HG02981 (cell line): ENCODE measurements at regions not wholly inside any gene's neighbourhood (a gene's known extent, or its start where the extent isn't known, plus 50 kb on each side); places are given as distances from the start of the nearest gene placed in this dataset.

Experiments
- ATAC-seq: cut with Tn5 transposase; IDR thresholded peaks from one replicate; pipeline ENCODE4 v1.9.1; 2021; ENCODE audit warnings: mild to moderate bottlenecking, moderate library complexity; ENCODE audit not compliant: unreplicated experiment

- ATAC-seq, result no peak
These were observed 1368.4 kb upstream of the ADGRL3 start for GRCh38 chr4:59831746-59832145.

DNA sequence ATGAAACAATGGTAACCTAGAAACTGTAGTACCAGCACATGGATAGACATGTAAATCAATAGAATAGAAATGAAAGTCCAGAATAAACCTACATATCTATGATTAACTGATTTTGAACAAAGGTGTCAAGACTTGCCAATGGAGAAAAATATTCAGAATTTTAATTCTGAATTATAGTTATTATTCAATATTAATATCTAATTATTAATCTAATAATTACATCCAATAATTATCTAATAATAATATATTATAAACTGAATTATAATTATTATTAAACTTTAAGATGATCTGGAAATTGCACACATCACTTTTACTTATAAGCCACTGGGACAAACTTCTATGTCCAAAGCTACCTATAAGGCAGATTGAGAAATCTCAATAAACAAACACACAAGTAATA lies 1365.2 kb upstream of the ADGRL3 start:
- ATAC-seq, result no peak

DNA sequence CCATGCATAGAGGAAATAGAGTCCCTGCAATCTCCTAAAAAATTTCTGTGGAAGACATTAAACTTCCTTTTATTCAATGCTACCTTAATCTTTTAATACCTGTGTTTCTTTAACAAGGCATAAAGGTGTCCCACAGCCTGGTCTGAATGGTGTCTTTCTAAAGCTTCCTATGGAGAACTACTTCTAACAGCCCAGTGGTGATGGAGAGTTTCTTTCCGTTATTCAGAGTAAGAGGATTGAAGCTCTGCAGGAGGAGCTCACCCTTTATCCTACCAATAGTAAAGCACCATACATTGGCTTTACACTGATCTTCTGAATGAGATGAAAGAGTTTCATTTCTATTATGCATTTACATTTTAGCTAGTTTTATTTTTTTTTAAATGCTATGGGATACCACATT lies 1362.4 kb upstream of the ADGRL3 start:
- ATAC-seq, result no peak

- ATAC-seq, result no peak
These were observed 1361.9 kb upstream of the ADGRL3 start for GRCh38 chr4:59838236-59838635.

- ATAC-seq, result no peak
These were observed 1358.4 kb upstream of the ADGRL3 start for GRCh38 chr4:59841698-59842097.

DNA sequence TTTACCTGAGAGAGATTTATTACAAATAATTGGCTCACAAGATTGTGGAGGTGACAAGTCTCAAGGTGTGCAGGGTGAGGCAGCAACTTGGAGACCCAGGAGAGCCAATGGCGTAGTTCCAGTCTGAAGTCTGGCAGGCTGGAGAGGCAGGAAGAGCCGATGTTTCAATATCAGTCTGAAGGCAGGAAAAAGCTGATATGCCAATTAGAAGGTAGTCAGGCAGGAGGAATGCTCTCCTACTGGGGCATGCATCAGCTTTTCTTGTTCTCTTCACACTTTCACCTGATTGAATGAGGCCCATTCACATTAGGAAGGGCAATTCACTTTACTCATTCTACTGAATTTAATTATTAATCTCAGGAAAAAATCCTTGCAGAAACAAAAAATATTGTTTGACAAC lies 1351.7 kb upstream of the ADGRL3 start:
- ATAC-seq, result no peak

GRCh38 chr4:59855630-59856352 lies 1344.3 kb upstream of the ADGRL3 start:
- no peak for ATAC-seq

DNA sequence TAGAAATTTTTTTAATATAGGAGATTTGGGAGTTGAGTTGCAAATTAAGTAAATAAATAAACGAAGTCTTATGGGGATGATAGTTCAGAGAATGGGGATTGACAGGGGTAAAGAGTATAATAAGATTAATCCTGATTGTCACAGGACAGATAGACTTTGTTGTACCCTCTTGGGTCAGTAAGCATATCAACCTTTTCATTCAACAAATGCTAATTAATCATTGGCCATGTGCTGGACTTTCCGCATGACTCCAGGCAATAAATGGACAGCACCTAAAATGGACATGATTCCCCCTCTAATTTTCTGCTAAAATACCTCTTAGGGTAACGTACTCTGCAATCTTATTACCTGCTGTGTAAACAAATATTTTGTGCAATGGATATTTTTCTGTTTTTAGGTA lies 1331.1 kb upstream of the ADGRL3 start:
- ATAC-seq, result no peak

- no peak for ATAC-seq
These were observed 1330.6 kb upstream of the ADGRL3 start for GRCh38 chr4:59869559-59869958.

GRCh38 chr4:59881632-59882031 lies 1318.5 kb upstream of the ADGRL3 start:
- no peak for ATAC-seq

DNA sequence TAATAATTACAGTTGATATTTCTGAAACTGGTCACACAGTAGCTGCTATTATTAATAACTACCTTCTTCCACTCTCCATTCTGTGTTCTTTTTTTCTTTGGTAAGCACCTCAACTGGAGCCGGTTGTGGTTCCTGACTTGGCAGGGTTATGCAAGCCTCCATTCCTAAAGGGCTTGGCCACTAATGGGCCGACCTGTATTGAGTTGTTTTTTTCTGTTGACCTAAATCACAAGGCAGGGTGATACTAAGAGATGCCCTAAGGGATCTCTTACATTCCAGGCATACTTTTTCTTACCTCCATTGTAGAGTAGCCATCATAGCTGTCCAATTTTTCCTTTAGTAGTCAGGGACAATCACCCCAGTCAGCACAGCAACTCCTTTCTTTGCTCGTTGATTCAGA lies 1295.8 kb upstream of the ADGRL3 start:
- no peak for ATAC-seq

- no peak for ATAC-seq
These were observed 1279.7 kb upstream of the ADGRL3 start for GRCh38 chr4:59920416-59920815.

DNA sequence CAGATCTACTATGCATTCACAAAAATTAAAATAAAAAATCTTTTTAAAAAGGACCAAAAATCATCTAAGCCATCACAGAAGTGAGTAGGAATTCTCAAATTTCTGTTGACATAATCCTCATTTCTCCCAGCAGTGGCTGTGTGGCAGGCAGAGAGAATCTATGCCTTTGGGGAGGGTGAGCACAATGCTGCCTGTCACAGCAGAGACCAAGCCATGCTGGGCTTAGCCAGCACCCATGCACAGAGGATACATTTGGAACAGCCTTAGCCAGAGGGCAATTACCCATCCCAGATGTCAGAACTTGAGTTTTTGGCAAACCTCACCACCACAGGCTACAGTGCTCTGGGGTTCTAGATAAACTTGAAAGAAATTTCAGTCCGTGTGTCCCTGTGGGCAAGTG lies 1274.8 kb upstream of the ADGRL3 start:
- ATAC-seq, result no peak

DNA sequence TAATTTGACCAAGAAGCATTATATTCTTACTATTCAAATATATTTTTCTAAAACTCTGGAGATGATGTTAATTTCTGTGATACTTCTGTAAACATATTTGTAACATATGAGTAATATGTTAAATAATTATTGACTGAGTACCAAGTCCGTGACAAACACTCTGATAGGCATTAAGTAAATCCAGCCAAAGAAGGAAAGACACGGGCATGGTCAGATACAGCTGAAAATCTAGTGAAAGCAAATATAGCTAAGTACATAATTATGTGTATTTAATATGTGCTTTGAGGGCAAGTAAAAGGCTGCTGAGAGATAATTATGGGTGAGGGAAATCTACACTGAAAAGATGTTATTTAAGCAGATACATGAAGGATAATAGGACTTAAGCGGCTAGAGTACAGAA lies 1263.6 kb upstream of the ADGRL3 start:
- ATAC-seq, result no peak

DNA sequence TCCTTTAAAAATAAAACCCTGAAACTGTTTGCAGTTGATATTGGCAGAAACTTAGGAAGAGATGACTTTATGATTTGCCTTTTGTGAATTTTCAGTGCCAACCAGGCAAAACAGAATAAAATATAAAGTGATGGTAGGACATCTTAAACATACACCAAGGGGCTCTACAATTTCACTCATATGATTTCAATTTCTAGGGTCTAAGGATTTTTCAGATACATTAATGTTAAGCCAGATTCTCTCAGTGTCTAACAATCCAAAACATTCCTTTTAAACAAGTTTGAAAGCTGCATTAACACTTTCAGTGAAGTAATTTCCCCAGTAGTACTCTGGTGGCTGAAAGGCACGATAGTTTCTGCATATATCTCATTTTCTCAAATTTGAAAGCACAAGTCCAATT lies 1262.0 kb upstream of the ADGRL3 start:
- ATAC-seq, result no peak

DNA sequence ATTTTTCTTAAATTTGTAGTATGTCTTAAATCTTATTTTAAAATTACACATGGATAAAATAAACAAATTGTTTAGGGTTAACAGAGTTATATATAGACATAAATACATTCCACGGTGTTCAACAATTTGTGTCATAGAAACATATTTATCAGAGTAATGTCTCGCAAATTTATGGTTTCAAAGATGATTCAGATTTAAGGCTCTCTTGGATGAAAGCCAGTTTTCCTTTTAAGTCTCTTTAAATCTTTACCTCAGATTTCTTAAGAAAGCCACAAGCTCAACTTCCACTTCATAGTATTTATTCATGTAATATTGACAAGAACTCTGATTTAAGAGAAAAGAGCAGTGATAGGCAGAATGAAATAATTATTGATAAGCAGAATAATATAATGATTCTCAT lies 1254.8 kb upstream of the ADGRL3 start:
- no peak for ATAC-seq

DNA sequence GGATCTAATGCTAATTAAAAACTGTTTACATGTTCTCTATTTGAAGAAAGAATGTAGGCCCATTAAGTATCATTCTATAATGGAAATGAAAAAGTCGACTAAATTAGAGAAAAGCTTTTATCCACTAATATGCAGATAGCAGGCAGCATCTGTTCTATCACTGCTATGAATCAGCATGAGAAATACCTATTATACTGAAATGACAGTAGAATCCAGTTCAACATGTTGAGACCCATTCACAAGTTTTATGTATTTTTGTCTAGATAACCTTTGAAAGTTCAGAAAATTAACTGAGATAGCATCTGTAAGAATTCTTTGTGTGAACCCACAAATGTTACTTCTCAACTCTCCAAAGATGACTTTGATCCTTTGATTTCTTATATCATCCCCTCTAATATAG lies 1254.4 kb upstream of the ADGRL3 start:
- no peak for ATAC-seq

GRCh38 chr4:59956366-59956765 lies 1243.8 kb upstream of the ADGRL3 start:
- ATAC-seq, result no peak

DNA sequence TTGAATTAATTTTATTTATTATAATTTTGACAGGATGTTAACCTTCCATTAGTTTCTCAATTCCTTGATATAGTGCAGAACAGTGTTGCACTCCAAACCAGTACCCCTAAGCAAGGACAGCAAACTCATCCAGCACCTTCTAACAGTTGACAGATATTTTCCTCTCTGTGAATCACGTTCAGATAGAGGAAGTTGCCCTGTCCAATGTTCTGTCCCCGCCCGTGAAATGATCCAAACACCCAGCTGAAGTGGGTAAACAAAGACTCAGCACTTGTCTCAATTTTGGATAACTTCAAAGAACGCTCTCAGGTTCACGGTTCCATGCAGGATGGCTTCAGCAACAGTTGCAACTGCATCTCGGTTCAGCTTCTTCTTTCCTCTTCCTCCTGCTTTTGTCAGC lies 1240.0 kb upstream of the ADGRL3 start:
- ATAC-seq, result no peak

GRCh38 chr4:59966758-59967157 lies 1233.4 kb upstream of the ADGRL3 start:
- no peak for ATAC-seq

DNA sequence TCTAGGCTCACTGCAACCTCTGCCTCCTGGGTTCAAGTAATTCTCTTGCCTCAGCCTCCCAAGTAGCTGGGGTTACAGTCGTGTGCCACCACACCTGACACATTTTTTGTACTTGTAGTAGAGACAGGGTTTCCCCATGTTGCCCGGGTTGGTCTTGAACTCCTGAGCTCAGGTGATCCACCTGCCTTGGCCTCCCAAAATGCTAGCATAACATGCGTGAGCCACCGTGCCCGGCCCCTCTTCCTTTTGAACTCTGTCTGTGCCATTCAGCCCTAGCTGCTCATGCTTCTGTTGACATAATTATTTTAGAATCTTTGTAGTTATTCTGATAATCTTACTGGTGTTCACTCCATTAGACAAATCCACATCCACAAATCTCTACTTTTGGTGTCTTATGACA lies 1231.3 kb upstream of the ADGRL3 start:
- ATAC-seq, result no peak

DNA sequence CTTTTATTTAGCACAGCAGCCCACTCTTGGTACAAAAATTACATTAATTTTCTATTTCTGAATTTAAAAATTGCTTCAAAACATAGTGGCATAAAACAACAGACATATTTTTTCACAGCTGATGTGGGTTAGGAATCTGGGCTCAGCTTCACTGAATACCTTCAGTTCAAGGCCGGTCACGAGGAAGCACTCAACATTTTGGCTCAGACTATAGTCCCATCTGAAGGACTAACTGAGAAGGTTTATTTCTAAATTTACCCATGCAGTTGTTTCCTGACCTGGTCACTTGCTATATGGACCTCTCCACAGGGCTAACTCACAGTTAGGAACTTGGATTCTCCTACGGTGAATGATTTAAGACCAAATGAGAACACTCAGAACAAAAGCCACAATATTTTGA lies 1230.2 kb upstream of the ADGRL3 start:
- ATAC-seq, result no peak

GRCh38 chr4:59971952-59972351 lies 1228.2 kb upstream of the ADGRL3 start:
- no peak for ATAC-seq
